HG03280 (cell line): ENCODE measurements at regions not wholly inside any gene's neighbourhood (a gene's known extent, or its start where the extent isn't known, plus 50 kb on each side); places are given as distances from the start of the nearest gene placed in this dataset.
"Not testable (repeated sequence)": the region's sequence is repeated elsewhere in the genome, so short reads cannot be mapped to it uniquely, and the experiment has no call there.

ENCODE experiments used
- ATAC-seq: cut with Tn5 transposase; IDR thresholded peaks from one replicate; pipeline ENCODE4 v1.9.1; 2021; ENCODE audit warnings: mild to moderate bottlenecking, moderate library complexity; ENCODE audit not compliant: unreplicated experiment

DNA sequence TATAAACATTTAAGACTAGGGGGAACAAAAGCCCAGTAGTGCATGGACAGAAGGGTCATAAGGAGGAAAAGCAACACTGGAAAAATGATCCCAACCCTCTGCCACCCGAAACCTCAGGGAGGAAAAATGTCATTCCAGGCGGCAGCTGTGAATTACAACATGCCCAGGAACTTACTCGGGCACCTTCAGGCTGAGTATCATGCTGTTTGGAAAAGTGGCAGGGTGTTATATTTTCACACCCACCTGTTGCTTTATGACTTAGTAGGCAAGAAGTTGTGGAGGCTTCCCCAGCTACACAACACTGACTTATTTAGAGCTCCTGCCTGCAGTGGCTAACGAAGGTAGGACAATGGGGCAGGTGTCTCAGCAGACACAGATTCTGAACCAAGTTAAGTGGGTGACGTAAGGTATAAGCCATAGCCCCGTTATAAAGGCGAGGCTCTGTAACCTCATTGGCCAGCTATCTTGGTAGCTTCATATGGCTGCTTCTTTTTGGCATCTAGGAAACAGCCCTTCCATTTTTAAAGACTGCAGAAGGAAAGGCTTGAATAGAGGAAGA, 96.1 kb upstream of the IFNG-AS1 start:
- ATAC-seq, result no peak

DNA sequence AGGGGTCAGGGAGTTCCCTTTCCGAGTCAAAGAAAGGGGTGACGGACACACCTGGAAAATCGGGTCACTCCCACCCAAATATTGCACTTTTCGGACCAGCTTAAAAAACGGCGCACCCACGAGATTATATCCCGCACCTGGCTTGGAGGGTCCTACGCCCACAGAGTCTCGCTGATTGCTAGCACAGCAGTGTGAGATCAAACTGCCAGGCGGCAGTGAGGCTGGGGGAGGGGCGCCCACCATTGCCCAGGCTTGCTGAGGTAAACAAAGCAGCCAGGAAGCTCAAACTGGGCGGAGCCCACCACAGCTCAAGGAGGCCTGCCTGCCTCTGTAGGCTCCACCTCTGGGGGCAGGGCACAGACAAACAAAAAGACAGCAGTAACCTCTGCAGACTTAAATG, 88.8 kb upstream of the IFNG-AS1 start:
- ATAC-seq, result not testable (repeated sequence)

DNA sequence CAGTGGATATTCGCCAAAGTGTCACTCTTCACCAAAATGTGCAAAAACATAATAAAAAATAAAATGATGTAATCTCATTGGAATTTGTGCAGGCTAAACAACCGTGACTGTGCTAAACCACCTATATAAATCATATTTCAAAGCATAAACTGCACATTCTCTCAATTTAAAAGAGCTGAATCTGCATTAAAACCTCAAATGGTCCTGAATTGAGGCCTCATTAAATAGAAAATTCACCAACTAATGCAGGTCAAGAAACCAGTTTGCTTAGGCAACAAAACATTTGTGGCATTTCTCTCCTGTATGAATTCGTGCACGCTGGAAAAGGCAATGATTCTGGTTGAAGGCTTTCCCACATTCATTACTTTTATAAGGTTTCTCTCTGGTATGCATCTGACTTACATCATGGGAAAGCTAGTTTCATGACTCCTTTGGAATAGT, 80.1 kb upstream of the IFNG-AS1 start:
- ATAC-seq, result no peak

DNA sequence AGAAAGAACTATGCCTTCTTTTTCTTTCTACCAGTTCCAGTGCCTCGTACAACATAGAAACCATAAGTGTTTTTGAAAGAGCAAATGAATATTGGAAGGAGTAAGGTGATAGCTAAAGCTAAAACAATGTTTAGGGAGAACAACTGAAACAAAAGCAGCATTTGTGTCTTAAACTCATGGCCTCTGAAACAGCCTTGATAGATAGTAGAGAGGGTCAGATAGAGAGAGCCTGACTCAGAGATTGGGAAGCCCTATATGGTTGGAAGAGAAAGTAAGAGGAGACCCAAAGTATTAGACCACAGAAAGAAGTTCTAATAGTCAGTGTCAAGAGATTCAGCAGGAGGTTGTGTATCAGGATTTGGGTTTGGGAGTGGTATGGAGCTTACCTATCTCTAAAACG, 79.6 kb upstream of the IFNG-AS1 start:
- ATAC-seq, result no peak

DNA sequence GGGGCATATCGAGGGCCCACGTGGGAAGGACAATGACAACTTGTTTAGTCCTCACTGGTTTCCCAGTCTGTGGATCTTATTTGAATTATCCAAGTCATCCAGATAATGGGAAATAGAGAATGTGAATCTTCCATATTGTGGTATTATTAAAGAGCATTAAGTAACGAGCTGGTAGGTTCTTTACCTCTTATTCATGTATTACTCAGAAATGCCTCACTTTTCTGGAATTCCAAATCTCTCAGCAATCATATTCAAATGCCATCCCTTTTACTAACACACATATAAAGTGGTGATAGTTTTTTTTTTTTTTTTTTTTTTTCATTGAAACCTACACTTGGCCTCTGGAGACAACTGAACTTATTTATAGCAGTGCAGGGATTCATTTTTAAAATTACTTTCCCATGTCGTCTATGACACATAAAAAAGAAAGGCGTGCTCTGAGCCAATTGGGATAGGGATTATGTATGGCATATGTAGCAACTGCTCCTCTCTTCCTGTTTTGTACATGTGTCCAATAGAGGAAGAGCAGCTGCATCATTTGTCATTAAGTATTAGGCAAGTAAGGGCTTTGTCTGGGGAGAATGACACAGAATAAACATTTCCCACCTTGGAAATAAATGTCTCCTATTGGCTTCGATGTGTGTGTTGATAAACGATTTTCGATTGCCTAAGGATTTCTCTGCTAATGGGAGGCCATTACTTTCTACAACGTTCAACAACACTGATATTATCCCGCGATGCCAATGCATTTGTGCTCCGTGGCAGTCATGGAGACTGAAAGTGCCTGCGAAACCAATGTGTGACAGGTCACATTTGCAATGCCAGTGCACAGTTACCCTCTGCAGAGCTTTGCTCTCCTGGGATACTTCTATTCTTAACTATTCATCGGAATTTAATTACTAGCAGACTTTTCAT, 78.6 kb upstream of the IFNG-AS1 start:
- ATAC-seq, result no peak

DNA sequence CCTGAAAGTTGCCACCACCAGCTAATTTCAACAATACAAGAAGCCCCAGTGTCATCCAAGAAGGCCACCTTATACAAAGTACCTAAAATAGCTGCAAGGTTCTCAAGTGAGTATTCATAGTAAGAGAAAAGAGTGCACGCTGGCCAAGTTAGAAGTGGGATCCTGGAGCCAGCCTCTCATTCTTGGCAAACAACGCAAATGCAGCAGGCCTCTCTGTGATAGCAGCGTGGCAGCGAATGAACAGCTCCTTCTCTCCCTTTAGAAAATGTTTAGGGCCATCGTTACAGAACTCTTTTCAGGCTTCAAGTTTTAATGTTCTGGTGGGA, 78.0 kb upstream of the IFNG-AS1 start:
- ATAC-seq, result no peak

DNA sequence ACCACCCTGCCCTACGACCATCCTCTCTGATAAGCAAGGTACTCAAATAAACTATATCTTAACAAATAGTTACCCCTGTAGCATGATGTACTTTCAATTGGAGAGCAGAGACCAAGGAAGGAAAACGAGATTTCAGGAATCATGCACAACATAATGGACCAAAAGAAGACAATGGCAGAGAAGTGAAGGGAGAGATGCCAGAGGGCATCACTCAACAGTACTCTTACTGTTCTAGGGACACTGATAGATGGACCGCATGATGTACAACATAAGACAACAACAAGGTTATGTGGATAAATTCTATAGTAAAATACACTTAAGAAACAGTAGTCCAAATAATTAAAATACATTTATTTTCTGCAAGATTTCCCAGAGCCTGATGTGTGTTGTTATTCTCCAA, 77.5 kb upstream of the IFNG-AS1 start:
- no peak for ATAC-seq

DNA sequence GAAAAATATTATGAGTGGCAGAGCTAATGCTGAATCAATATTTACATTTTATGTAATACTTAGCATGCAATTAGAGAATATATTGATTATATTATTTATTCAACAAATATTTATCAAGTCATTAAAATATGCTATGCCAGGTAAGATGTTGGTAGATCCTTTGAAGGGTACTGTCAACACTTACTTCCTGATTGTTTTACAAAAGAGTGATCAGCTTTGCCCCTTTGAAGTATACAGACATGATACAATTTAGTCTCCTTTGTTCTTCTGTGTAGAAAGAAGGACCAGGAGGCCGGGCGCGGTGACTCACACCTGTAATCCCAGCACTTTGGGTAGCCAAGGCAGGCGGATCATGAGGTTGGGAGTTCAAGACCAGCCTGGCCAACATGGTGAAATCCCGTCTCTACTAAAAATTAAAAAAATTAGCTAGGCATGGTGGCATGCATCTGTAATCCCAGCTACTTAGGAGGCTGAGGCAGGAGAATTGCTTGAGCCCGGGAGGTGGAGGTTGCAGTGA, 73.9 kb upstream of the IFNG-AS1 start:
- ATAC-seq, result no peak

DNA sequence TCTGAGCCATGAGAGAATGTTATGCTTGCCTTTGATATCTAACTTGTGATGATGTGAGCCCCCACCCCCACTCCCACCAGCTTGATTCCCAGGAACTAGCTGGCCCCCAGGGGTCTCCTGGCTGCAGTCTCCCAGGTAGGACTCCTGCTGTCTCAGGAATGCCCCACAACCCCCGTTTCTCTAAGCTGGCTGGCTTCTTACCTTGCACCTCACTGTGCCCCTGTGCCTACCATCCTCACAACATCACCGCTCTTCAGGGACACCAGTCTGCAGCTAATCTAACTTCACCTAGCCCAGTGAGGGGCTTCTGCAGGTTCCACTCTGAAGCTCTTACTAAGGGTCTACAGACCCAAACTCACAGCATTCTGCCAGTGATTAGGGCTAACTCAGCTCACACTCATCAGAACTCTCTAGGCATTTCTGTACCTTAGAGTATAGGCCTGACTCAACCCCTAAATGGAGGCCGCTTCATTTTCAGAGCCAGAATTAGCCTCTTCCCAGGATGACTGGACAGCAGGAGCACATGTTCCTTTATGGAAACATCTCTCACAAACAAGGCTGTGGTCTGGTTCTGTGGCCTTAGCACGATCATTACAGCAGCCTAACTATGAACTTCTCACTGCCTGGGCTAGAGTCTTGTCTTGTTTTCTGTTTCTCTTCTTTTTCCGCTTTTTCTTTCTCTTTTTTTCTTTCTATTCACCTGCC, 72.8 kb upstream of the IFNG-AS1 start:
- no peak for ATAC-seq

DNA sequence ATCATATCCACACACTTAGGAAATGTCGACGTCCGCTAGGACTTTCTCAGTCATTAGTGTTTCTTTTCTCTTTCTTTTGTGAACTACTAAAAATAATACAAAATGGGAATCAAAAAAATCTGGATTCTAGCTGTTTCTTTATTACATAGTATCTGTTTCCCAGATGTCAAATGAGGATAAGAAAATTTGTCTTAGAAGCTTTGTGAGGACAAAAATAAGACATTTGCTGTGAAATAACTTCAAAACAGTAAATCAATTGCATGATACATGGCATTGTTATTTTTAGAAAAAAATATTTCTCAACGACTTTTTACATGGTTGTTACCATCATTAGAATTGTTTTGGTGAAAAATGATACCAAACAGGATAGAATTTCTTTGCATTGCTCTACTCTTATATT, 71.4 kb upstream of the IFNG-AS1 start:
- no peak for ATAC-seq

DNA sequence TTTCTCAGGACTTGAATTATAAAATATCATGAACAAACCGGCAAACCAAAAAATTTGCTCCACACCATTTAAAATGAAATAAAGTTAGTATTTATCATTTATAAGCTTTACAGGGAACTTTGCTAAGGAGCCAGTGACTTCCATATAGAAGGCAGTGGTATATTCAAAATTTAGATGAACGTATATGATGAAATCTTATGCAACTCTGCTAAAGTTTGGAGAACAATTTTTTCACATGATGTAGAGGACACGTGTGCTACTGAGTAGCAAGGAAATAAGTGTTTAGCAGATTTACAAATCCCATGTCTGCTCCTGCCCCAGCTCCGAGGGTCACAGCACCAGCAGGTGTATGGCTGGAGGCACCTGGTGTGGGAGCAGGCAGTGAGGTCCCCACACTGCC, 70.8 kb upstream of the IFNG-AS1 start:
- ATAC-seq, result no peak

DNA sequence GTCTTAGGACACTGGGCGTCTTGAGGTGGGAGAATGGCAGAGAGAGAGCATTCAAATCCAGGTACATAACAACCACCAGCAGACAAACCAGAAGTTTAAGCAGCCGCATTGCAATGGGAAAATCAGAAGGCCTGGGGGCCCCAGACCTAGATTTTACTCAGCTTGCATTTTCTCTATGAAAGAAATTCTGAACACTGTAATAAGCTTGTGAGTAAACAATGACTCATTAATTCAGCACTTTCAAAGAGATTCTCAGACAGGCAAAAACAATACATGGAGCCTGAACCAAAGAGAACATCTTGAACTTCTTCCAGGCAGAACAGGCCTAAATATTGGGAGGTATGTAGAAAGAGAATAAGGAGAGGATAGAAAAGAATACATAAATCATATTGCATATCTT, 69.8 kb upstream of the IFNG-AS1 start:
- ATAC-seq, result no peak

DNA sequence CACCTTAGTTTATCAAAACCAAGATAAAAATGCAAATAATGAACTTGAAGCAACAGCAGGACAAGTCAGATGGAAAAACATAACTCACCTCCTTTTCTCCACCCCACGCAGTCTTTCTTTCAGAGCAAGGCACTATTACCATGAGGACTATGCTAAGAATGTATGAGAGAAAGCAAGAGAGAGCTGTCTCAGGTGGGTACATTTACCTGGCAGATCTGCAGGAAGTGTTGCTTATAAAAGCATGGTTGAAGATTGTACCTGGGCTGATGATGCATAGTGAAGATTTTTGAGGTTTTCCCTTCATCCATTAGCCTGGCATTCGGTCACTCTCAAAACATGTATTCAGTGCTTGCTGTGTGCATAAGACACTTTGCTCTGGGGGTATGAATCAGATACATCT, 68.8 kb upstream of the IFNG-AS1 start:
- no peak for ATAC-seq

DNA sequence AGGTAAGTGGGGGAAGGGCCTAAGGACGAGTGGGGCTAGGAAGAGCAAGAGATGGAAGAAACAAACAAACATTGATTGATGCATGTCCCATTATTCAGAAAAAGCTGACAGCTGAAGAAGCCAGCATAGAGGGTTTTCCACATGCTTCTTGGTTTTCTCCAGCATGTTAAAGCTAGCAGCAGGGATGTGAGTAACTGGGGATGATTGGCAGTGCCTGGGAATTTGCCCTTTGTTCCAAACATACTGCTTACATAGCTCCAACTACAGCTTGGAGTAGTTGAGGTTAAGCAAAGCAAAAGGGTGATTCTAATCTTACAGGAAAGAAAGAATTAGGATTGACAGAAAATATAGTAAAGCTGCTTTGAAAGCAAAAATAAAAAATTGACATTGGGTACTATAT, 68.0 kb upstream of the IFNG-AS1 start:
- ATAC-seq, result no peak

DNA sequence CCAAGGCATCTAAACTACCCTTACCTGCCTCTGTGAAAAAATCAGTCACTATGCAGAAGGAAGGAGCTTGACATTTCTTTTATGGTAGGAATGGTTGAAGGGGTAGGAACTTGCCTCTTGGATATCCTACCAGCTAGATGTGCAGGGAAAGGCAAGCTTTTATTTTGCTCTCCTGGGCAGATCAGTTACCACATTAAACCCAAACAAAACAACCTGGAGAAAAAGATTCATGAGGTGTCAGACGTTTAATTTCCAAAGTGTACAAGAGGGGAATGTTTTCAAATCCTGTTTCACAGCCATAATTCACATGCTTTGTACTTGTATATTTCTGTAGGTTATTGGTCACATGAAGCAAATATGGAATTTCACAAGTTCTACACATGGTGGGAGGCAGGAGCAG, 67.0 kb upstream of the IFNG-AS1 start:
- ATAC-seq, result no peak

DNA sequence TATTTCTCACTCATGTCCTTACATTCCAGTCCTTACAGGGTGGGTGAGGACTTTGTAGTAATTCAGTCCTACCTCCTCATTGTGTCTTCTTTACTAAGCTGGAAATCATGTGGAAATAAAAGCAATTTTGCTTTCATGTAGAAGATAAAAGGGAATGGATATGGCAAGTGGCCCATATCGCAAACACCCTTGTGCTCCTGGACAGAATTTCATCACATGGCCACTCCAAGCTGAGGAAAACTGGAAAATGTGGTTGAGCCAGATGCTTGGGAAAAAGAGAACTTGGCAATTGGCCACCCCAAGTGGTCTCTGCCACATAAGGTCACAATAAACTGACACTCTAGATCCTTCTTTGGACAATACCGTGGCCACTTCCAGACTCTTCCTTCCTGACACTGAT, 64.2 kb upstream of the IFNG-AS1 start:
- no peak for ATAC-seq

DNA sequence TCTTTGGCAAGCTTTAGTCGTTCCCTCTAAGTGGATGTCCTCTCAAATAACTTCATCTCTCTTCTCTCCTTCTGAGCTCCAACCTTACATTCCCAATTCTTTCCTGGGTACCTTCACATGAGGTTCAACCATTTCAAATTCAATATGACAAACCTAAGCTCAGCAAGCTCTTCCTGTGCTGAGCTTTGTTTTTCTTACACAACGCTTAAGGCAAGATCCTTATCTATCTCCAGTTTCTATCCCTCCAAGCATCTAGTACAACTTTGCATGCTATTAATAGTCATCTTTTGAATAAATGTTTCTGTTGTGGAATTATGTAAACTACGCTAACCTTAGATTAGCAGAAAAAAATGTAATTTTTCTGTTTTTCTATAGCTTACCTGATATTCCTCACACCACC, 63.7 kb upstream of the IFNG-AS1 start:
- no peak for ATAC-seq

DNA sequence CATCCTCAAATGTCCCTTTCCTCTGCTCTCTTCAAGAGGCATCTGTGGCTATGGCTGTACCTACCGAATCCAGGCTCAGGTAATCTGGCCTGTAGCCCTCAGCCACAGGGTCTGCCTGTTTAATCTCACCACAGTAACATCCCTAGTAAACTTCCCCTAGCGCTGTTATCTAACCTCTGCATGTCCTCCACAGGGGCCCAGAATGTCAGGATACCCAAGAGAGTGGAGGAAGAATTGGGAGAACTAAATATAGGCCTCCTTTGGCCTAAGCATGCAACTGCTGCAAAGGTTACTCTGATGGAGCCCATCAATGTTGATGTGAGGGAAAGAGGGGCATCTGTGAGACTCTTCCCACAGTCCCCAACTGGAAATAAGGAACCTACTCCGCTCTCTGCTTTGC, 63.2 kb upstream of the IFNG-AS1 start:
- ATAC-seq, result no peak

DNA sequence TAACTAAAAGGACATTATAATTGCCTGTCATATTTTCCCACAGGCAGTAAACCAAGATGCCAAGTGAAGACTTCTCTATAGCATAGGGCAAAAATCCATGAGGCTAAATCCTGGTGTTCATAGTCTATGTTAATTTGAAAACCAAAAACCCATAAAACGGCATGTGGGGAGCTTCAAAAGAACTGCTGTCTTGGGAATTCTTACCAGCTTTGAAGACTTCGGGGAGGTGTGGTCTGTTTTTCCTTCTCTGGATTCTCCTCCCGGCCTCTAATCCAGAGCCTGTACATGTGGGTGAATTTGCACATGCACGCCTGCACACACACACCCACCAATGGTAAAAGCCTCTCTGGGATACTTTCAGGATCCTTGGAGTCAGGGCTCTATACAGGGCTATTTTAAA, 61.9 kb upstream of the IFNG-AS1 start:
- no peak for ATAC-seq

DNA sequence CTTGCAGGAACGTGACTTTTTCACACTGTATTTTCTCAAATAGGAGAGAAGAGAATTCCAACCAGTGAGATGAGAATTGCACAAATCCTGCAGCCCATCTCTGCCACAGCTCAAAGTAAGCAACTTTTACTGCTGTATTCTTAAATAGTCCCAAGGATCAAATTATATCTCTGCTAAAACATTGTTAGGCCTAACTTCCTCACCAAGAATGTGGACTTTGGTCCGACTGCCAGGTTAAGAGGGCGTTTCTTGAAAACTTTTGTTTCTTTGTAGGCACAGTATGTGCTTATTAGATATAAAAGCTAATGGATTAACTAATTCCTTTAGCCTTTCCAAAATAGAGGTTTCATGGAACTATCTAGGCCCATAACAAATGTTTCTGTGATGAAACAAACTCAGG, 61.4 kb upstream of the IFNG-AS1 start:
- ATAC-seq, result no peak

DNA sequence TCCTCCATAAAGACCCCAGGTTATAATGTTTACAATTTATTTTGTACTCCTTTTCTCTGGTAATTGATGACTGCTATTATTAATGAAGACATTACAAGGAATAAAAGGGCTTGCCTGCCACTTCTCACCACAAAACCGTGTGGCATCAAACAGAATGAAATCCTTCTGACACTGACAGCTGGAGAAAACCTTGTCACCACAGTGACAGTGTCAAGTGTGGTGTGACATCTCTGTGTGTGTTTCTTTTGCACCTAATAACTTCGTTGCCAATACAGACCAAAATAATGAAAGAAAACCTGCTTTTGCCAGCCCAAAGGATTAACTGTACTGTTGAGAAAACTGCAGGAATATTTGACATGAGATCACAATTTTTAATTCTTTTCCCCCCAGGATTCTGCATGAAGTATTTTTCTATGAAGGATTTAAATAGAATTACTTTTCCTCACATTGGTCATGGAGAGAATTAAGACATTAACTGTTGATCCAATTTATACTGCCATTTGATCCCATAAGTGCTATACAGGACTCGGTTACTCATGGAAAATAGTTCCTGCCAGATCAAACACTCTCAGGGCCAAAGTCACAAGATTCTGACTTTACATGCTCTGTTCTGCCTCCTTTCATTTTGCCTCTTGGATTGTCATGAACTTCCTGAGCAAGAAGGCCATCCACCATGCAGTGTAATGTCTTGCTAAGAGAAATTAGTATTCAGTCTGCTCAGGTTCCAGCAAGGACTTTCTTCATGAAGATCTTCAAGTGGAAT, 60.4 kb upstream of the IFNG-AS1 start:
- no peak for ATAC-seq
